ENCODE measurements at regions not wholly inside any gene's neighbourhood (a gene's known extent, or its start where the extent isn't known, plus 50 kb on each side); places are given as distances from the start of the nearest gene placed in this dataset.

DNA sequence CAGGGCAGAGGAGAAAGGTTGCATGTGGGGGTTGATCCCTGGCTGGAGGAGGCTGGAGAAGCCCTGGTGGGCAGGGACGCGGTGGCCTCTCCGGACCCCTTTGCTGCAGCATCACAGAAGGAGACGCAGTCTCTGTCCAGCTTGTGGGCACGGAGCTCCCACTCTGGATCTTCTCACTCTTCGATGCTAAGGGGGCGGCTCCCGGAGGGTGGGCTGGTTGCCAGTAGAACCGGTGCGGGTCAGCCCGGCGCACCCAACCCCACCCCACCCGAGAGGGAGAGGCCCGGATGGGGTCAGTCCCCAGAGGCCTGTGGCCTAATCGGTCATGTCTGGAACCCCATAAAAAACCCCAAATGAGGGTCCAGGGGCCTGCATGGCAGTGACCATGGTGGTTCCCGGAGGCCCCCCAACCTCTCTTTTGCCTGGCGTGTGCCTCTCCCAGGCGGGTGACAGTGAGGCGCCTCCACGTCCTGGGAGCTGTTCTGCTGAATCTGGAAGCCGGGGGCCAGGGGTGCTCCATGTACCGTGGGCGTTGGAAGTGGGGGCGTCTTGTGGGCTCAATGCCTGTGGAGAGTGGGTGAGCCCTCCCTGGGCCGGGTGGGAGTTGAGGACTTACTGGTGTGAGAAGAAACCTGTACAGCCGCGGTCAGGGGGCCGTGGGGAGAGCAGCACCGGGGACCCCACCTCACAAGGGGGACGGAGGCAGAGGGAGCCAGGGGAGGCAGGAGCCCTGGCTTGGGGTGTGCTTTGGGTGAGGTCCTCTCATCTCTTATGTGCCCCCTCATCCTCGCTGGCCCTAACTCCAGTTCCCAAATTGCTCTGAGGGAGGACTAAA, 79.6 kb downstream of the RTP5 start:
- H3K27ac Mint-ChIP-seq (ENCODE audit: unreplicated experiment): no peak overlapping the region
- no peak overlapping the region for H3K4me3 Mint-ChIP-seq (ENCODE audit: unreplicated experiment)
- H3K9me3 Mint-ChIP-seq (ENCODE audit: unreplicated experiment): peaks cover 4% of the 10 kb centered on the region
- peaks cover 5% of the 10 kb centered on the region for H3K27me3 Mint-ChIP-seq (ENCODE audit: unreplicated experiment)
- H3K4me1 Mint-ChIP-seq (ENCODE audit: low read depth, unreplicated experiment): no peaks in the 10 kb centered on the region
- H3K36me3 Mint-ChIP-seq (ENCODE audit: unreplicated experiment): peaks cover 20% of the 10 kb centered on the region
- TF ChIP-seq, protein P1, sequence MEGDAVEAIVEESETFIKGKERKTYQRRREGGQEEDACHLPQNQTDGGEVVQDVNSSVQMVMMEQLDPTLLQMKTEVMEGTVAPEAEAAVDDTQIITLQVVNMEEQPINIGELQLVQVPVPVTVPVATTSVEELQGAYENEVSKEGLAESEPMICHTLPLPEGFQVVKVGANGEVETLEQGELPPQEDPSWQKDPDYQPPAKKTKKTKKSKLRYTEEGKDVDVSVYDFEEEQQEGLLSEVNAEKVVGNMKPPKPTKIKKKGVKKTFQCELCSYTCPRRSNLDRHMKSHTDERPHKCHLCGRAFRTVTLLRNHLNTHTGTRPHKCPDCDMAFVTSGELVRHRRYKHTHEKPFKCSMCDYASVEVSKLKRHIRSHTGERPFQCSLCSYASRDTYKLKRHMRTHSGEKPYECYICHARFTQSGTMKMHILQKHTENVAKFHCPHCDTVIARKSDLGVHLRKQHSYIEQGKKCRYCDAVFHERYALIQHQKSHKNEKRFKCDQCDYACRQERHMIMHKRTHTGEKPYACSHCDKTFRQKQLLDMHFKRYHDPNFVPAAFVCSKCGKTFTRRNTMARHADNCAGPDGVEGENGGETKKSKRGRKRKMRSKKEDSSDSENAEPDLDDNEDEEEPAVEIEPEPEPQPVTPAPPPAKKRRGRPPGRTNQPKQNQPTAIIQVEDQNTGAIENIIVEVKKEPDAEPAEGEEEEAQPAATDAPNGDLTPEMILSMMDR (IDR thresholded peaks at IDR 0.05; ENCODE audit: partially characterized antibody, unreplicated experiment): no peak
- no peak for DNase-seq

DNA sequence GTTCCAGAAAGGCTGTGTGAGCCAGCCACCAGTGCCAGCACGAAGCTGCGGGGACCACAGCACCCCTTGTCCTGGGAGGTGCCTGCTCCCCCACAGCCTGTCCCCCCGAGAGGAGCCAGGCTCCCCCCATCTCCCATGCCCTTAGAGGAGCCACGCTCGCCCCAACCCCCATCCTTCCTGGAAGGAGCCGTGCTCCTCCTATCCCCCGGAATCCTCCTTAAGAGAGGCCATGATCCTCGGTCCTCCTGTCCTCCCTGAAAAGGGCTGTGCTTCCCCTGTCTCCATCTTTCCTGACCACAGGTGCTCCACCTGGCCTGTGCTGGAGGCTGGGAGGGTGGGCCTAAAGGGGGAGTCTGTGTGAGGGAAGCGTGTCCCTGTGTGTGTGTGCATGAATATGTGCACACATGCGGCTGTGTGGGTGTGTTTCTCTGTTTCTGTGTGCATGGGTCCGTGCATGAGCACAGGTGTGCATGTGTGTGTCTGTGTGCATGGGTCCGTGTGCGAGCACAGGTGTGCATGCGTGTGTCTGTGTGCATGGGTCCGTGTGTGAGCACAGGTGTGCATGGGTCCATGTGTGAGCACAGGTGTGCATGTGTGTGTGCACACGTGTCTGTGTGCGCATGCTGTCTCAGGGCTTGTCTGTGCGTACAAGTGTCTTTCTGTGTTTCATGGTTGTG, 80.3 kb downstream of the RTP5 start:
- no peak overlapping the region for H3K4me3 Mint-ChIP-seq (ENCODE audit: unreplicated experiment)
- DNase-seq: no peak
- TF ChIP-seq, protein P1 (IDR thresholded peaks at IDR 0.05; ENCODE audit: partially characterized antibody, unreplicated experiment): no peak
- peaks cover 5% of the 10 kb centered on the region for H3K27me3 Mint-ChIP-seq (ENCODE audit: unreplicated experiment)
- no peaks in the 10 kb centered on the region for H3K4me1 Mint-ChIP-seq (ENCODE audit: low read depth, unreplicated experiment)
- peaks cover 20% of the 10 kb centered on the region for H3K36me3 Mint-ChIP-seq (ENCODE audit: unreplicated experiment)
- peaks cover 4% of the 10 kb centered on the region for H3K9me3 Mint-ChIP-seq (ENCODE audit: unreplicated experiment)
- no peak overlapping the region for H3K27ac Mint-ChIP-seq (ENCODE audit: unreplicated experiment)

DNA sequence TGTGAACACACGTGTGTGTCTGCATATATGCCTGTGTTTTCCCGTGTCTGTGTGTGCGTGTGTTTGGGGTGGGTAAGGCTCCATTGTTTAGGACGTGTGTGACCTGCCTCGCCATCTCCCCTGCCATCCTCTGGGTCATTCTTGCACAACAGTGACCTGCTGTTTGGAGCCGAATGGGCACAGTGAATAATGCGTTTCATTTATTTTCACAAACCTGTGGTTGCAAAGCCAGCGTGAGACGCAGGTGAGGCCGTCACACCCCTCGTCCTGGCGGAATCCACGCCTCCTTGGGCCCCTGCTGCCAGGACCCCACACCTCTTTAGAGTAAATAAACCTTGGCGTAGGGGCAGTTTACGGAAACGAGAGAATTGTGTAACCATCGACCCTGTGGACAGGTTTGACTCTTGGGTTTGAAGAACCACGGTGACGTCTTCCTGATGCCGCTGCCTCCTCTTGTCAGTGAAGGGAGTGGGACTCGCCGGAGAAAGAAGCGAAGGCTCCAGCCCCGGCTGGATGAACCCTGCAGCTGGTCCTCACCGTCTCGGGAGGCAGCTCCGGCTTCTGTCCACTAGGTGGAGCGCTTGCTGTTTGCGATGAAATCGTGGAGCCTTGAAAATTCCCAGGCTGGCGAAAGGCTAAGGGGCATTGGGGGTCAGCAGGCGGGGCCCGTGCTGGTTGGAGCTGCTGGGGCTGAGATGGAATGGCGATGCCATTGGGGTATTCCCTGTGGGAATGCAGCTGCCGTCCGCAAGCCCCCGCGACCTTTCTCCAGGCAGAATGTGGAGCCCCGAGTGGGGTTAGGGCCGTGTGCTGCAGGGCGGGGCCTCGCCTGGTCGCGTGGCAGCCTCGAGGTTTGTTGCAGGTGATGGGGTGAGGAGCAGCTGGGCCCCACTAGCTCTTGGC, 81.1 kb downstream of the RTP5 start:
- Mint-ChIP-seq H3K4me3 (ENCODE audit: unreplicated experiment) (no peak overlapping the region), H3K4me1 (ENCODE audit: low read depth, unreplicated experiment) (no peaks in the 10 kb centered on the region), H3K9me3 (ENCODE audit: unreplicated experiment) (peaks cover 4% of the 10 kb centered on the region), H3K27ac (ENCODE audit: unreplicated experiment) (no peak overlapping the region), H3K27me3 (ENCODE audit: unreplicated experiment) (peaks cover 7% of the 10 kb centered on the region), H3K36me3 (ENCODE audit: unreplicated experiment) (peaks cover 18% of the 10 kb centered on the region)
- TF ChIP-seq, protein P1 (IDR thresholded peaks at IDR 0.05; ENCODE audit: partially characterized antibody, unreplicated experiment): peak; percentile 87
- DNase-seq: peak; percentile 94

DNA sequence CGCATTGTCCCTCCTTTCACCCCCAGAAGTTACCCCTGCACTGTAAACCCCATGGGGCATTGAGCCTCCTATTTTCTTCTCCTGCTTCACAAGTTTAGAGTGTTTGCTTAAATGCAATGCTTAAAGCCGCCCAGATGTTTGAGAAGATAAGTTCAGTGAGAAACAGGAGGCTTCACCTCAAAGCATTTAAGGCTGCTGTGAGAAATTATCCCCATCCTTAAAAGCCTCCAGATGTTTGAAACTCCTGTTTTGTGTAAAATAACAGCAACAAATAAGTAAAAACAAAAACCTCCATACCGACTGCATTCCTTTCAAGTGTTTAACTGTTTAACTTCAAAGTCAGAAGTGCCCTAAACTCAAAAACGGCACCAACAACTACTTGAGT, 81.8 kb downstream of the RTP5 start:
- Mint-ChIP-seq H3K4me1 (ENCODE audit: low read depth, unreplicated experiment) (peaks cover 3% of the 10 kb centered on the region), H3K27me3 (ENCODE audit: unreplicated experiment) (peaks cover 10% of the 10 kb centered on the region), H3K4me3 (ENCODE audit: unreplicated experiment) (no peak overlapping the region), H3K9me3 (ENCODE audit: unreplicated experiment) (peaks cover 7% of the 10 kb centered on the region), H3K27ac (ENCODE audit: unreplicated experiment) (no peak overlapping the region), H3K36me3 (ENCODE audit: unreplicated experiment) (peaks cover 12% of the 10 kb centered on the region)
- TF ChIP-seq, protein P1 (IDR thresholded peaks at IDR 0.05; ENCODE audit: partially characterized antibody, unreplicated experiment): no peak
- DNase-seq: no peak
